Left renal pelvis (tissue), 4 donors: ENCODE measurements at regions not wholly inside any gene's neighbourhood (a gene's known extent, or its start where the extent isn't known, plus 50 kb on each side); places are given as distances from the start of the nearest gene placed in this dataset.

Experiments
- DNase-seq, 4 donors: peaks; one replicate each; pipeline ENCODE4 v3.0.0-alpha.2; 2013; ENCODE audit warnings: low read depth in 4 of 4, low spot score in 3 of 4

GRCh38 chr5:12805165-12805698, 901.0 kb upstream of the CTNND2 start:
- no peak for DNase-seq

- DNase-seq: no peak
These were observed 894.9 kb upstream of the CTNND2 start for GRCh38 chr5:12799165-12799564.

DNA sequence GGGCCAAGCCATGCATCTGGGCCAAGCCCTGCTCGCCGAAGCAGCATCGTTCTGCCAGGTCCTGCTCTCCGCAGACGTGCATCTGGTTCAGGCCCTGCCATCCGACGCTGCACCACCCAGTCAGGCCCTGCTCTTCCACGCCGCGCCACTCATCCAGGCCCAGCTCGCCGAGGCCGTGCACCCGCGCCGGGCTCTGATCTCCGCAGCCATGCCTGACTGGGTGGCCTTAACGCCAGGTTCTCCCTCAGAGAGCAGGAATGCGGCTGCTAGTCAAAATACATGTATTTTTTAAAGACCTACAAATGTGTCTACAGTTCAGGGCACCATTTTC, 891.1 kb upstream of the CTNND2 start:
- DNase-seq: no peak

DNA sequence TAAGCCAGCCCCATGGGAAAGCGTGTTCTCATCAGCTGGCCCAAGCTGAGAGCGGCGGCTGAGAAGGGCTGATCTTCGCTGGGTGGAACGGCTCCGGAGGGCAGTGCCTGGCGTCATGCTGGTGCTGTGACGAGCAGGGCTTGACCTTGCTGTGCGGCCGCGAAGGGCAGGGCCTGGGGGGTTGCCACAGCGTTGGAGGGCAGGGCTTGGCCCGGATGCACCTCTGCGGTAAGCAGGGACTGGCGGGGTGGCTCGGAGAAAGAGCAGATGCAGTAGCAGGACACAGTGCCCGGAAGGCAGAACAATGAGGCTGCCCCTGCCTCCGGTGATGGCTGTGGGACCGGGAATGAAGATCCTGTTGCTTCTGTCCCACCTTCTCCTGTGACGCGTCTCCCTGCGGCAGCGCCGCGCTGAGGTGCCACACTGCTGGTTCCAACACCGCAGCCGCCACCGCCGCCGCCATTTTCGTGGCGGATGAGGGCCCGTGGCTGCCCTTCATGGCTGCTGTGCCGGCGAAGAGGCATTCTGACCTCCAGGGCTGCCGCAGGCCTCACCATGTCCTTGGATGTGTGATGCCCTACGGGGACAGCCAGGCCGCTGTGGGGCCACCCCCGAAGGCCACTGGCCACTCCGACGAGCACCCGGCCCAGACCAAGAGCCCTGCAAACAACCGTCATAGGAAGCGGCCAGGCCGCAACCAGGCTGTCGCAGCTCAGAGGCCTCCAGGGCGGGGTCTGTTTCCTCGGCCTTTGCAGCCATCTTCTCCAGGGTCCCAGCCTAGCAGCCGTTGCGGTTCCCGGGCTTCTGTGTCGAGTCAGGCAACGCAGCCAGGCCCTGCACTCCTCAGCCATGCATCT, 890.5 kb upstream of the CTNND2 start:
- no peak for DNase-seq

- DNase-seq: no peak
These were observed 889.1 kb upstream of the CTNND2 start for GRCh38 chr5:12793373-12793772.

- DNase-seq: no peak
These were observed 876.3 kb upstream of the CTNND2 start for GRCh38 chr5:12780536-12780935.

- no peak for DNase-seq
These were observed 873.1 kb upstream of the CTNND2 start for GRCh38 chr5:12777342-12777741.

- no peak for DNase-seq
These were observed 868.0 kb upstream of the CTNND2 start for GRCh38 chr5:12772276-12772675.

DNA sequence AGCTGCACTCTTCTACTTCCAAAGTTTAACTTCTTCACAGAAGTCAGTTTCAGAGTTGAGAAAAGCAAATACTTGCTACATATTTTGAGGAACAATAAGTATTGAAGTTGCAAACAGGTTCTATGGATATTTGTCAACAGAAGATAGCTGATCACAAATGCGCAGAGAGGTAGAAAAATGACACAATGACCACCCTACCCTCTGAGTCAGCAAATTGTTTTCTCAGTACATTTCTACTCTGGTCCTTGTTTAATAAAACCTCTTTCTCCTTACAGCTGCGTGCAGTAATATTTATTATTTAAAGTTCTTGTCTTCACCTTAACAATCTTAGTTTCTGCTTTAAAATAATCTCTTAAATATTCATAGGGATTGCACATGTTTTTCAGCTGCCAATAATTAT, 855.1 kb upstream of the CTNND2 start:
- DNase-seq: no peak

- DNase-seq: no peak
These were observed 852.8 kb upstream of the CTNND2 start for GRCh38 chr5:12757035-12757434.

DNA sequence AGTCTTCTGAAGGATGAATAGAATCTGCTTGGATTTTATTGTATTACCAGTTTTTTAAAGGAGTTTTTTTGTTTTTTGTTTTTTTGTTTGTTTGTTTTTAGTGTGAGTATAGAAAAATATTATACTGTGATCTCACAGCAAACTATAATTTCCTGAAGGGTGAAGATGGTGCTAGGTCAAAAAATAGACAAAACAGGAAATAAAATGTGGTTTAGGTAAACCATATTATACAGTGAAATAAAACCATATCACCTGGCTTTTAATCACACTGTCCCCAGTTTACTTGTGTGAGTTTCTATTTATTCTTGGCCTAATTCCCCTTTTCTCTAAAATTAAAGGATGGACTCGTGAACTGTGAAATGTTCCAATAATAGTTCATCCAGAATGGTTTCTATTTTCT, 841.3 kb upstream of the CTNND2 start:
- no peak for DNase-seq

DNA sequence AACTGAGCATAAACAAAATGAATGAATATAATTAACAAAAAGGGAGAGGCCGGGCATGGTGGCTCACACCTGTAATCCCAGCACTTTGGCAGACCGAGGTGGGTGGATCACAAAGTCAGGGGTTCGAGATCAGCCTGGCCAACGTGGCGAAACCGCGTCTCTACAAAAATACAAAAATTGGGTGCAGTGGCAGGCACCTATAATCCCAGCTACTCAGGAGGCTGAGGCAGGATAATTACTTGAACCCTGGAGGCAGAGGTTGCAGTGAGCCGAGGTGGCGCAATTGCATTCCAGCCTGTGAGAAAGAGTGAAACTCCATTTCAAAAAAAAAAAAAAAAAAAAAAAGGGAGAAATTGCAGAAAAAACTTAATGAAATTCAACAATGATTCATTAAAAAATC, 839.3 kb upstream of the CTNND2 start:
- DNase-seq: no peak

- no peak for DNase-seq
These were observed 826.1 kb upstream of the CTNND2 start for GRCh38 chr5:12730354-12730753.

GRCh38 chr5:12716664-12717063, 812.4 kb upstream of the CTNND2 start:
- no peak for DNase-seq

- no peak for DNase-seq
These were observed 803.3 kb upstream of the CTNND2 start for GRCh38 chr5:12707560-12707959.

- no peak for DNase-seq
These were observed 800.7 kb upstream of the CTNND2 start for GRCh38 chr5:12704955-12705354.

- no peak for DNase-seq
These were observed 799.0 kb upstream of the CTNND2 start for GRCh38 chr5:12703254-12703653.

GRCh38 chr5:12695651-12696050, 791.4 kb upstream of the CTNND2 start:
- no peak for DNase-seq

DNA sequence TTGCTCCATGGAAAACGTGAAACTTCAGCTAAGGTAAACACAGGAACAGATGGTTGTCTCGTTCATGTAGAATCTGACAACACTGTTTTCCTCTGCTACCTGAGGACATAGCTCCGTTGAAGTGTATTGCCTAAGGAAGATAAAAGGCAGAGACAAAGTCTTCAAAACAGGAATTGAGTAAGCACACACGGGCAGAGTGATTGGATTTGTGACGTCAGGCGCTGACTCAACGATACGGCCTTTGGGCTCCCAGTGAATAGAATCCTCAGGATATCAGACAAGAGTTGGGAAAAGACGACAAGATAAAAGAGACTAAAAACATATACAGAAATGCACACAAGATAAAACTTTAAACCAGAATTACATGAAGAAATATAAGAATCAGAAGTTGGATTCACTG, 787.1 kb upstream of the CTNND2 start:
- no peak for DNase-seq

DNA sequence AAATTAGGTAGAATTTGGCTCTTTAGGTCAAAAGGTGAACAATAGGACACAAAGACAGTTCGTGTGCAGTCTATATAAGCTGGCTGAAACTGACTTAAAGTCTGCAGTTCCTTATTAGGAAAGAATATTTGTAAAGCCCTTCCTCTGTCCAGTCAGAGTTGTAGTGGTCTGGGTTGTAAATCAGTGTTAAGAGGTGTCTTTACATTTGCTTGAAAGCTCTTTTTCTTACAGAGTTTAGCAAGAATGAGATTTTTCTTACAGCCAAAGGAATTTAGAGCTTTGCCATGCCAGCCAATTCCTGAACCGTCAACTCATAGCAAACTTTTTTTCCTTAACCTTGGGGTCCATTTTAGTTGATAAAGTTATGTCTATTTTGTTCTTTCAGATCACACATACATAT, 786.1 kb upstream of the CTNND2 start:
- no peak for DNase-seq

GRCh38 chr5:12683249-12683648, 779.0 kb upstream of the CTNND2 start:
- DNase-seq: no peak

- no peak for DNase-seq
These were observed 775.5 kb upstream of the CTNND2 start for GRCh38 chr5:12679731-12680130.

GRCh38 chr5:12675959-12676358, 771.7 kb upstream of the CTNND2 start:
- DNase-seq: no peak
